K562 (cell line): ENCODE measurements at regions not wholly inside any gene's neighbourhood (a gene's known extent, or its start where the extent isn't known, plus 50 kb on each side); places are given as distances from the start of the nearest gene placed in this dataset.

ENCODE experiments used
- ATAC-seq: fragments of 200-7000 bp; cut with Tn5 transposase; 3 replicates; pipeline ENCODE4 v1.9.1; 2020; ENCODE audit warnings: moderate library complexity
- BruUV-seq: library from RNA; stranded (reverse); fragments of 400-500 nt; replicated peaks from 2 replicates; lab custom pipeline; 2021; lab: Mats Ljungman, UMichigan
- CTCF ChIA-PET: fragments of 300-600 bp; formaldehyde crosslinking; extraction: SDS; loops from one replicate; lab custom pipeline; 2021; ENCODE audit warnings: low intra/inter-chr PET ratio; lab: Yijun Ruan, JAX
- POLR2A ChIA-PET: fragments of 300-600, 350-650 bp; sonication (Branson Sonifier 250); formaldehyde crosslinking; extraction: SDS; loops from one replicate; lab custom pipeline; 2021; ENCODE audit warnings: antibody characterized with exemption, inconsistent platforms; lab: Yijun Ruan, JAX
- DNase-seq, 4 experiments: peaks; one replicate each; pipeline versions ENCODE4 v3.0.0 to v3.0.0-alpha.2; 2011 to 2018; ENCODE audit warnings: low spot score in 3 of 4, mixed read lengths in 3 of 4; ENCODE audit errors: extremely low read depth in 1 of 4
- FAIRE-seq: peaks from 2 replicates; lab custom pipeline; 2011; peaks lifted over from hg19 to GRCh38; lab: Jason Lieb, UNC
- H2AFZ ChIP-seq: 2 replicates; pipeline ENCODE4 v1.6.0; 2011; ENCODE audit warnings: low read depth, low read length, control low read depth, inconsistent platforms
- H3K27ac ChIP-seq: fragments of 200-600 bp; 3 replicates; pipeline ENCODE4 v1.8.0; 2011; ENCODE audit warnings: low read depth, mild to moderate bottlenecking, control low read depth, inconsistent platforms, low read length, moderate library complexity, mixed read lengths; ENCODE audit errors: extremely low read depth
- H3K27me3 ChIP-seq, 2 experiments: fragments of 300-600 bp in 1 of 2; 2 replicates in 1 of 2; 3 replicates in 1 of 2; pipeline versions ENCODE4 v1.6.0 to v1.8.0; 2011; ENCODE audit warnings: inconsistent platforms in 2 of 2, low read length in 2 of 2, mild to moderate bottlenecking in 1 of 2, mixed read lengths in 1 of 2, moderate library complexity in 1 of 2; ENCODE audit not compliant: control insufficient read depth in 2 of 2, insufficient read depth in 2 of 2
- H3K36me3 ChIP-seq: fragments of 300-600 bp; 3 replicates; pipeline ENCODE4 v1.8.0; 2011; ENCODE audit warnings: mild to moderate bottlenecking, low read length, inconsistent platforms; ENCODE audit not compliant: control insufficient read depth, insufficient read depth
- H3K4me1 ChIP-seq, 2 experiments: fragments of 200-600 bp in 1 of 2; replicated peaks in 1 of 2; 2 replicates in 1 of 2; 3 replicates in 1 of 2; pipeline versions ENCODE4 v1.5.1 to v1.8.0; 2011; ENCODE audit warnings: inconsistent platforms in 2 of 2, low read length in 2 of 2, mild to moderate bottlenecking in 1 of 2, mixed read lengths in 1 of 2, moderate library complexity in 1 of 2; ENCODE audit not compliant: control insufficient read depth in 2 of 2, insufficient read depth in 2 of 2
- H3K4me2 ChIP-seq: 2 replicates; pipeline ENCODE4 v1.6.1; 2011; ENCODE audit warnings: low read length, control low read depth, inconsistent platforms, mixed read lengths; ENCODE audit not compliant: insufficient read depth
- H3K4me3 ChIP-seq: fragments of 200-600 bp; sonication (generic), shearing (Covaris generic); 2 replicates; pipeline ENCODE4 v1.5.1; 2016; ENCODE audit warnings: control low read depth, inconsistent platforms
- H3K79me2 ChIP-seq: fragments of 200-600 bp; 3 replicates; pipeline ENCODE4 v1.8.0; 2011; ENCODE audit warnings: low read length, inconsistent platforms; ENCODE audit not compliant: control insufficient read depth, insufficient read depth
- H3K9ac ChIP-seq, 2 experiments: 2 replicates each; pipeline versions ENCODE4 v1.6.0 to v1.6.1; 2011; ENCODE audit warnings: low read depth in 2 of 2, low read length in 2 of 2, control low read depth in 1 of 2, inconsistent platforms in 1 of 2, mild to moderate bottlenecking in 1 of 2, mixed read lengths in 1 of 2; ENCODE audit not compliant: insufficient read depth in 1 of 2
- H3K9me1 ChIP-seq: one replicate; pipeline ENCODE4 v1.6.0; 2011; ENCODE audit warnings: inconsistent platforms, mild to moderate bottlenecking, low read length, moderate library complexity; ENCODE audit not compliant: control insufficient read depth, insufficient read depth
- H3K9me3 ChIP-seq: replicated peaks from 2 replicates; pipeline ENCODE4 v1.5.1; 2011; ENCODE audit warnings: low read depth, low read length, inconsistent platforms; ENCODE audit not compliant: control insufficient read depth, insufficient read depth
- H4K20me1 ChIP-seq: replicated peaks from 2 replicates; pipeline ENCODE4 v1.6.1; 2011; ENCODE audit warnings: low read length, inconsistent platforms, mixed read lengths; ENCODE audit not compliant: control insufficient read depth, insufficient read depth
- ATF2 ChIP-seq: sonication (generic); formaldehyde crosslinking; IDR thresholded peaks from 2 replicates; pipeline ENCODE4 v1.8.1; 2022; ENCODE audit warnings: missing genetic modification reagents
- BRF1 ChIP-seq: IDR thresholded peaks from 3 replicates; pipeline ENCODE4 v1.6.1; 2011; ENCODE audit warnings: borderline replicate concordance, mild to moderate bottlenecking; ENCODE audit not compliant: insufficient read length; ENCODE audit errors: extremely low read depth
- CBFA2T3 ChIP-seq: fragments of 450-650 bp; IDR thresholded peaks from 2 replicates; pipeline ENCODE4 v1.6.1; 2017
- FOS ChIP-seq: IDR thresholded peaks from 3 replicates; pipeline ENCODE4 v1.6.1; 2011; ENCODE audit not compliant: insufficient read length; ENCODE audit errors: extremely low read depth
- KDM5B ChIP-seq: fragments of 200-600 bp; sonication (generic); IDR thresholded peaks from 2 replicates; pipeline ENCODE4 v1.6.1; 2012; ENCODE audit warnings: low read depth, mild to moderate bottlenecking, moderate library complexity, low read length, control low read depth, inconsistent platforms; ENCODE audit not compliant: insufficient replicate concordance
- PHF8 ChIP-seq: fragments of 200-600 bp; sonication (generic); IDR thresholded peaks from 2 replicates; pipeline ENCODE4 v1.6.1; 2012; ENCODE audit warnings: mixed run types, mild to moderate bottlenecking, inconsistent platforms, low read length, moderate library complexity, borderline replicate concordance
- PREB ChIP-seq: sonication (generic); formaldehyde crosslinking; IDR thresholded peaks from 2 replicates; pipeline ENCODE4 v1.8.1; 2023; ENCODE audit warnings: mild to moderate bottlenecking, missing genetic modification reagents
- PURB ChIP-seq: sonication (generic); formaldehyde crosslinking; IDR thresholded peaks from 2 replicates; pipeline ENCODE4 v1.9.0; 2021; ENCODE audit warnings: low read depth, mild to moderate bottlenecking, missing genetic modification reagents
- RBM22 ChIP-seq: fragments of 200-400 bp; formaldehyde crosslinking; IDR thresholded peaks from 2 replicates; pipeline ENCODE4 v1.6.1; 2018; ENCODE audit warnings: low read length, low read depth; ENCODE audit not compliant: poor library complexity, severe bottlenecking
- SFPQ ChIP-seq: fragments of 200-400 bp; formaldehyde crosslinking; IDR thresholded peaks from 2 replicates; pipeline ENCODE4 v1.6.1; 2017; ENCODE audit warnings: mild to moderate bottlenecking, low read depth, low read length, moderate library complexity
- TCF7 ChIP-seq: sonication (generic); IDR thresholded peaks from 2 replicates; pipeline ENCODE4 v1.6.1; 2016; ENCODE audit warnings: antibody characterized with exemption, borderline replicate concordance
- ZNF12 ChIP-seq: sonication (generic); formaldehyde crosslinking; IDR thresholded peaks from 2 replicates; pipeline ENCODE4 v1.4.0; 2020; ENCODE audit warnings: mild to moderate bottlenecking, missing genetic modification reagents
- ZNF165 ChIP-seq: fragments of 250-450 bp; sonication (Bioruptor Pico); IDR thresholded peaks from 2 replicates; pipeline ENCODE4 v1.4.0; 2020; ENCODE audit warnings: borderline replicate concordance
- ZNF707 ChIP-seq: fragments of 250-450 bp; sonication (Bioruptor Pico); conservative IDR thresholded peaks from 2 replicates; pipeline ENCODE4 v1.8.0; 2022; ENCODE audit warnings: inconsistent platforms, mild to moderate bottlenecking, moderate library complexity
- WGBS: fragments of 100-300 bp; shearing (Covaris generic); methylation state at CpG from one replicate; pipeline ENCODE4 v1.1.6; 2016; ENCODE audit warnings: low coverage, mixed read lengths; ENCODE audit not compliant: insufficient coverage; ENCODE audit errors: missing lambda C conversion rate; 5-methylcytosine and 5-hydroxymethylcytosine counted together
- in situ Hi-C: fragments of 300-500 bp; cut with MboI; formaldehyde crosslinking; loops from 4 replicates; pipeline ENCODE4 v1.15.0; 2018; ENCODE audit warnings: inconsistent platforms, mixed read lengths
- intact Hi-C: fragments of 100-400 bp; cut with micrococcal nuclease; formaldehyde crosslinking; loops from 2 replicates; pipeline ENCODE4 v1.14.2; 2022

- no peak overlapping the region for H3K9ac ChIP-seq
- no peaks in the 10 kb centered on the region for H3K27me3 ChIP-seq
- intact Hi-C loops: no loop called here
- H3K4me3 ChIP-seq: no peak overlapping the region
- BruUV-seq: no TSS peak
- no peak overlapping the region for H3K27ac ChIP-seq
- in situ Hi-C loops: no loop called here
- POLR2A ChIA-PET: interaction anchor here (1.3 kb wide), 1 partner anchor 26 kb away, joined by 5 read pairs; no protein-coding TSS in a partner anchor
- no peaks in the 10 kb centered on the region for H4K20me1 ChIP-seq
- peaks cover 0 to 8% of the 10 kb centered on the region in 2 experiments; a peak in 2 of 5 replicates for H3K4me1 ChIP-seq
- FAIRE-seq: no peak
- H3K9me1 ChIP-seq: no peaks in the 10 kb centered on the region
- no peaks in the 10 kb centered on the region for H3K36me3 ChIP-seq
- no peaks in the 10 kb centered on the region for H3K79me2 ChIP-seq
- no peaks in the 10 kb centered on the region for H3K9me3 ChIP-seq
- H2AFZ ChIP-seq: no peak overlapping the region
- no peak for DNase-seq
- no peak for ATAC-seq
- CTCF ChIA-PET: no interaction called here
- TF ChIP-seq ZNF165 (no peak), FOS (no peak), ATF2 (CRISPR knock-in tag) (no peak), KDM5B (no peak), CBFA2T3 (no peak), ZNF707 (CRISPR knock-in tag) (no peak), PHF8 (no peak), RBM22 (no peak), TCF7 (no peak), BRF1 (no peak), SFPQ (no peak), PREB (CRISPR knock-in tag) (no peak), PURB (CRISPR knock-in tag) (no peak), ZNF12 (no peak)
- 63% methylated on average over 6 of the region's 6 CpGs for WGBS
- H3K4me2 ChIP-seq: no peak overlapping the region
Measured at GRCh38 chr2:65501836-65502235, 69.4 kb upstream of the SPRED2 start.
